ACC112 (cell line): ENCODE measurements at regions not wholly inside any gene's neighbourhood (a gene's known extent, or its start where the extent isn't known, plus 50 kb on each side); places are given as distances from the start of the nearest gene placed in this dataset.

Source experiments
- H2AFZ ChIP-seq: fragments of 200-600 bp; sonication (generic); one replicate; pipeline ENCODE4 v1.6.0; 2017; ENCODE audit warnings: antibody characterized with exemption, low read length; ENCODE audit not compliant: unreplicated experiment
- H3K27ac ChIP-seq: fragments of 200-600 bp; sonication (generic); 2 replicates; pipeline ENCODE4 v1.5.1; 2014; ENCODE audit warnings: low read depth, mild to moderate bottlenecking, antibody characterized with exemption, low read length, moderate library complexity
- H3K27me3 ChIP-seq: fragments of 200-600 bp; sonication (generic); 2 replicates; pipeline ENCODE4 v1.6.1; 2014; ENCODE audit warnings: mild to moderate bottlenecking, antibody characterized with exemption, low read length, moderate library complexity, mixed read lengths; ENCODE audit not compliant: insufficient read depth
- H3K36me3 ChIP-seq: fragments of 200-600 bp; sonication (generic); 2 replicates; pipeline ENCODE4 v1.6.1; 2016; ENCODE audit warnings: mild to moderate bottlenecking, antibody characterized with exemption, low read length, moderate library complexity, mixed read lengths; ENCODE audit not compliant: insufficient read depth
- H3K4me1 ChIP-seq: fragments of 200-600 bp; sonication (generic); one replicate; pipeline ENCODE4 v1.6.1; 2016; ENCODE audit warnings: low read length, mixed read lengths; ENCODE audit not compliant: insufficient read depth, unreplicated experiment, control insufficient read depth
- H3K4me3 ChIP-seq: fragments of 200-600 bp; sonication (generic); 2 replicates; pipeline ENCODE4 v1.5.1; 2014; ENCODE audit warnings: mild to moderate bottlenecking, low read depth, low read length
- H3K79me2 ChIP-seq: fragments of 200-600 bp; sonication (generic); one replicate; pipeline ENCODE4 v1.6.0; 2016; ENCODE audit warnings: low read length; ENCODE audit not compliant: control insufficient read depth, unreplicated experiment, insufficient read depth

DNA sequence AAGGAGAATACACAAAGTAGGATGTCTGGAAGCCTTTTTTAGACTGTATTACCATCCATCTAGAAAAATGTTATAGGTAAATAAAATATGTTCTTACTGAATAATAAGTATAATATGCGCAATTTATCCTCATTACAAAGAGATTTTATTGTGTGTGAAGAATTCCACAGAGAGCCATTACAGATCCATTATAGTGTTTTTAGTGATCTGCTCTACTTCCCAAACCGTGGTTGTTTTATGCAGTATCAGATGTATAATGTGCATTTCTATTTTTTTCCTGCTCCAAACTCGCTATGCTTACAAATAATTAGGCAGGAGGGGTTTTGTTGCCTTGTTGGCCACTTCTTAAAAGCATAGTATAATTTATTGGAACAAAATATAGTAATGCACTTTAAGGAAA lies 447.8 kb downstream of the USP25 start:
- Histone ChIP-seq H3K27ac (no peak overlapping the region), H3K4me1 (no peaks in the 10 kb centered on the region)

DNA sequence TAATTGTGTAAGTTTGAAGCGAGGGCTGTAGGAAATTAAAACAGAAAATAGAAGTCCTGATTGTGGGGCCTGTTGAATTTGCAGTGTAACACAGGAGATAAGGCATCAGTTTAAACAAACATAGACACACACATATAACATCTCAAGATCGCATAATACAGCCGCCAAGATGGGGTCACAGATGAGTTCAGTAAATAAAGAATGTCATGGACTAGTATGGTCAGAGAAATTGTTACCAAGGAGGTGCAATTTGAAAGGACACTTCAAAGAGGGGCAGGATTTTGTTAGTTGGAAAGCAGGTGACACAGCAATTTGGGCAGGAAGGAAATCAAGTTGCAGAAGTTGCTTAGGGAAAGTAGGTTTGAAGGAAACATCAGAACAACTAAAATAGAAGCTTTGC lies 450.0 kb downstream of the USP25 start:
- Histone ChIP-seq H3K27me3 (no peaks in the 10 kb centered on the region), H3K4me1 (no peaks in the 10 kb centered on the region), H3K36me3 (no peaks in the 10 kb centered on the region), H3K27ac (no peak overlapping the region), H2AFZ (no peak overlapping the region), H3K4me3 (no peak overlapping the region), H3K79me2 (no peaks in the 10 kb centered on the region)

More for the DNA sequence above, 447.8 kb downstream of the USP25 start:
- no peaks in the 10 kb centered on the region for H3K36me3 ChIP-seq
- H3K79me2 ChIP-seq: no peaks in the 10 kb centered on the region
- H3K4me3 ChIP-seq: no peak overlapping the region
- no peaks in the 10 kb centered on the region for H3K27me3 ChIP-seq
- no peak overlapping the region for H2AFZ ChIP-seq

DNA sequence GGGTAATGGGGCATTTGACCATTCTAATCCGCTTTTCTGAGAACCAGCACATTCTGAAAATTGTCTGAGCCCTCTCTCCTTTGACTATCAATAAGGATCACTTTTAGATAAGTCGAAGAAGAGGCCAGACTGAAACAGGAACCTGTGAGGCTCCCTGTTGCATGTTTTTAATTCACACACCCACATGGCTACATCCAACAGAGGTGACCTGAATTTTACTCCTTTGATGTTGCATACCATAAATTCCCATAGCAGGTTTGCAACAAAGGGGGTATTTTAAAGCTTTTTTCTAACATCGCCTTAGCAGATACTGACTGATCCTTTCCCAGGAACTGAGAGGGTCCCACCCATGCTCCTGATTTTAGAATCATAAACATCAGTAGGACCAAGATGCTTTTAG lies 450.8 kb downstream of the USP25 start:
- H2AFZ ChIP-seq: no peak overlapping the region
- H3K27ac ChIP-seq: no peak overlapping the region
- no peak overlapping the region for H3K4me3 ChIP-seq
- H3K4me1 ChIP-seq: no peaks in the 10 kb centered on the region
- H3K36me3 ChIP-seq: no peaks in the 10 kb centered on the region
- no peaks in the 10 kb centered on the region for H3K79me2 ChIP-seq
- no peaks in the 10 kb centered on the region for H3K27me3 ChIP-seq

DNA sequence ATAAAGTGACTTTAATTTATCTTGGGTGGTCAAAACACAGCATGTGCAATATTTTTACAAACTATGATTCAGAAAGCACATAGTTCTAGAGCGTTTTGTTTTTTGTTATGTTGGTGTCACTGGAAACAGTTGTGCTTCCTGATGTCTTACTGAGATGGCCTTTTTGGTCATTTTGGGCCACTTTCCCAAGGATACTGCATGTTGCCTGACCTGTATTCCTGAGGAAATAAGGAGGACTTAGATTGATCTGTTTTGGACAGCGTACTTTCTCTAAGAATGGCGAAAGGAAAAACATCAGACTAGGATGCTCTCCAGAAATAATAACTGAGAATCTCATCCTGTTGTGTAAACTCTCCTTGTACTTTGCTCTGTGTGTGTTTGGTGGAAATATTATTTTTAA lies 451.2 kb downstream of the USP25 start:
- Histone ChIP-seq H3K27me3 (no peaks in the 10 kb centered on the region), H3K79me2 (no peaks in the 10 kb centered on the region), H3K4me1 (no peaks in the 10 kb centered on the region), H2AFZ (no peak overlapping the region), H3K27ac (no peak overlapping the region), H3K36me3 (no peaks in the 10 kb centered on the region), H3K4me3 (no peak overlapping the region)

DNA sequence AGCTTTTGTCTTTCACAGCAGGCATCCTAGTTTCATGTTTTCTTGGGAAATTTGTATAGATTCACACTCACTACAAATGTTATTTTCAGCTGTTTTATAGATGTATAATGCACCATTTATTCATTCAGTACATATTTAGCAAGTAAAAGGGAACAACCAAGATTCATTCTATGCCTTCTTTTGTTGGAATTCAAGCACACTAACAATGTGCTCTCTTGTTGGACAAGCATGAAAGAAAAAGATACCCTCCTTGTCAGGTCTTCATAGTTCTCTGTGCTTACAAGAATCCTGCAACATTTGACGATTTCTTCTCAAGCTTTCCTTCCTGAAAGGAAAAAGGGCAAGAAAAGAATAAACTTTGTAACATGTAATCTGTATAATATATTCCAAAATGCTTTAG lies 456.0 kb downstream of the USP25 start:
- Histone ChIP-seq H3K4me3 (no peak overlapping the region), H3K27me3 (no peaks in the 10 kb centered on the region), H3K36me3 (no peaks in the 10 kb centered on the region), H2AFZ (no peak overlapping the region), H3K27ac (no peak overlapping the region), H3K79me2 (no peaks in the 10 kb centered on the region), H3K4me1 (no peaks in the 10 kb centered on the region)

DNA sequence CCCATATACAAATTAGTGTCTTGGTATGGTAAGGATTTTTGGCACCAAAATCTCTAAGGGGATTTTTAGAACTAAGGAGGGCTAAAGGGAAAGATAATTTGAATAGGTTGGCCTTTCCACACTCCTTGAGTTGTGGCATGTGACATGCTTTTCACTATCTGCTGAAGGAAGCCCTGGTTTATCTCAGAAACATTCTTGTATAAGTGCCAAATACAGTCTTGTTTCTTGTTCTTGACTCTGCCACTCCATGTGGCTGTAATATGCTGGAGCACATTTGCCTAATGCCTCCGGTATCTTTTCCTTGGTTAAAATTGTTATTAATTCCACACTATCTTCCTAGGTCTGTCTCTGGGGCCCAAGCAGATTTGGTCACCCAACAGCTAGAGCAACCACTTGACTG lies 457.0 kb downstream of the USP25 start:
- H3K27ac ChIP-seq: no peak overlapping the region
- H3K79me2 ChIP-seq: no peaks in the 10 kb centered on the region
- no peak overlapping the region for H2AFZ ChIP-seq
- H3K36me3 ChIP-seq: no peaks in the 10 kb centered on the region
- H3K4me3 ChIP-seq: no peak overlapping the region
- H3K27me3 ChIP-seq: no peaks in the 10 kb centered on the region
- no peaks in the 10 kb centered on the region for H3K4me1 ChIP-seq

DNA sequence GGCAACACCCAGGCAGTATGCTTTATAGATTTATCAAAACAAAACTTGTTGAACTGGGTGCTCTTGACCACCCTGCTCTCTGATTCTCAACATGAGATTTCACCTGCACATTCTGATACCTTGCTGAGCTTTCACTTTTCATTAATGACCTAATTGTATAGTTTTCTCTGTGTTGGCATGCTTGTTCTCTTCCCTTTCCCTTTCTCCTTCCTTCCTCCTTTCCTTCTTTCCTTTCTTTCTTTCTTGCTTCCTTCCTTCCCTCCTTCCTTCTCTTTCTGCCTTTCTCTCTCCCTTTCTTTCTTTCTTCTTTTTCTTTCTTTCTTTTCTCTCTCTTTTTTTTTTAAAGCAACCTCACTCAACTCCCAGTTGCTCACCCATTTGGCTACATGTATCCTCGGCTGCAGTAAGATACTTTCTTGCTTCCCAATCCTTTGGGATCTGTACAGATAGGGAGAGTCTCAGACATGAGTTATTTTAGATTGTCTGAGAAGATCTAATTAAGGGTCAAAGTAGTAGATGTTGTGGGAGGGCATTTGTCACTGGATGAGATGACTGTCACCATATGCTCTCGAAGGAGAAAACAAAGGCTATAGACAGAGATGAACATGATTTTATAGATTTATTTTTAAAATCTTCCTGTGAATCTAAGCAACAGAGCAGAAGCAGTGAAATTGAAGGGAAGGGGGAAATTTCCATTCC lies 458.0 kb downstream of the USP25 start:
- no peak overlapping the region for H3K4me3 ChIP-seq
- H2AFZ ChIP-seq: no peak overlapping the region
- no peaks in the 10 kb centered on the region for H3K79me2 ChIP-seq
- no peaks in the 10 kb centered on the region for H3K4me1 ChIP-seq
- H3K27ac ChIP-seq: no peak overlapping the region
- no peaks in the 10 kb centered on the region for H3K27me3 ChIP-seq
- no peaks in the 10 kb centered on the region for H3K36me3 ChIP-seq

DNA sequence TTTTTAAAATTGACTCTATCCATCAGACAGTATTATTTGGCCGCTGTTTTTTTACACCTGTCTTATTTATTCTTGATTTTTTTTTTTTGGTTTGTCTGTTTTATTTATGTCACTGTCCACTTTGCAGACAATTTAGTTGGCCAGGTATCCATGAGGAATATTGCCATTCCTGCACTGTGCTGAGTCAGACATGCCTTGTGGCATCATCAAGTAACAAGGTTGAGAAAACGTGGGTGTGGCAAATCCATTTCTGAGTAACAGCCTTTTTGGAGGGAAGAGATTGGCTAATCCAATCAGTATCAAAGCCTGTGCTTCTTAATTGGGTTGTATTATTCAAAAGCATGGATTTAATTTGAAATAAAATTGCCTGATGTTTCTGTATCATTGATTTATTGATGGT lies 463.1 kb downstream of the USP25 start:
- peak overlapping the region; percentile 73; the same call in 1 of the 2 replicates for H3K27ac ChIP-seq

DNA sequence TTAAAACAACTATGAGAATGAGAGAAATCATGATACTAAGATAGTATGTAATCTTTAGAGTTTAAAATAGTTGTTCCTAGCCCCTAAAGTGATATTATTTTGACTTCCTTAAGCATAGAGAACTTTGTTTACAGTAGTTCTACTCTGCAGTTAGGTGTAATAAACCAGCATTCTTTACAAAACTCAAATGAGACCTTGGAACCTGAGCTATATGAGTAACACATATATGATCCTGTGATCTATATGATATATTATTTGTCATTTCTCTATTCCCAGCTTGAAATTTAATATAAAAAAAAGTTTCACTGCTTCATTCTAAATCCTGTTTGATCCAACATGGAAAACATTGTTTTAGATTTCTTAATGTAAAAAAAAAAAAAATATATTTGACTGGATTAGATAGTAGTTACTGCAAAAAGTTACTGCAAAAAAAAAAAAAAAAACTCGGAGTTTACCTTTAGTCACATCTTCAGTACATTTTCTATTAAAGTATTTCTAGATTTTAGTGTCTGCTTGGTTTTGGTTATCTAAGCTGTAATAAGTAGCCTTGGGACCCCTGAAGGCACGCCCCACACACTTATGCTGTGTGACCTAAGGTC lies 463.8 kb downstream of the USP25 start:
- peaks cover 6% of the 10 kb centered on the region for H3K79me2 ChIP-seq
- peak overlapping the region; percentile 87 for H3K4me3 ChIP-seq
- peaks cover 16% of the 10 kb centered on the region for H3K4me1 ChIP-seq
- no peaks in the 10 kb centered on the region for H3K27me3 ChIP-seq
- peak overlapping the region; percentile 95 for H2AFZ ChIP-seq
- no peaks in the 10 kb centered on the region for H3K36me3 ChIP-seq
- peak overlapping the region; percentile 73 for H3K27ac ChIP-seq

More for the DNA sequence above, 463.1 kb downstream of the USP25 start:
- Histone ChIP-seq H3K4me3 (no peak overlapping the region), H3K27me3 (no peaks in the 10 kb centered on the region), H2AFZ (no peak overlapping the region), H3K79me2 (peaks cover 6% of the 10 kb centered on the region), H3K36me3 (no peaks in the 10 kb centered on the region), H3K4me1 (peaks cover 16% of the 10 kb centered on the region)

DNA sequence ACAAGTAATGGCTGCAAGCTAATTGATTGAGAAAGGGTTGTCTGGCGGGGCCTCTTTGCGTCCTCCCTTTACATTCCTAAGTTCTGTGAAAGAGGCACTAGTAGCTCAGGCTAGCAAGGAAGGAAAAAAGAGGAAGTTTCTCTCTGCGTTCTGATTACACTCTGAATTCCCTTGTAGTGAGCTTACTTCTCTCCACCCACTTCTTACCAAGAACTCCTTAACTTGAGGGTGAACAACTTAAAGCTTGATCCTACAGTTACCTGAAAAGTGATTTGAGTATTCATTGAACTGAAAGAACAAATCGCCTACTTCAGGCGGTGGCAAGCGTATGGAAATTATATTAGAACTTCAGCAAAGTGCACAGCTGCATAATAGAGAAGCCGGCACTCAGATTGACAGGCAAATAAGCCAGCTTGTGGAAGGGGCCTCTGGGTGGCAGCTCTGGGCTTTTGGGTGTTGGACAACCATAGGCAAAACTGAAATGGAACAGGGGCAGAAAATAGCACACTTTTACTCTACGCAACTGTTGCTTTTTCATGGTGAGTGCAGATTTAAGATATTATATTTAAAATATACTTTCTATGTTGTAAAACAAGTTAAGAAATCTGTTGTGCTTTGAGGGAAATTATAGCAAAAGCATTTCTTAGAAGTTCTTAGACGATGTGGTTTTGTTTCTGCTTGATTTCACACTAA lies 464.5 kb downstream of the USP25 start:
- Histone ChIP-seq H3K4me3 (peak overlapping the region; percentile 87), H3K27ac (peak overlapping the region; percentile 73), H3K27me3 (no peaks in the 10 kb centered on the region), H3K36me3 (no peaks in the 10 kb centered on the region), H3K79me2 (peaks cover 6% of the 10 kb centered on the region), H3K4me1 (peaks cover 16% of the 10 kb centered on the region), H2AFZ (peak overlapping the region; percentile 95)
